HCT116 (cell line): ENCODE measurements at regions not wholly inside any gene's neighbourhood (a gene's known extent, or its start where the extent isn't known, plus 50 kb on each side); places are given as distances from the start of the nearest gene placed in this dataset.

Experiments used
- ATAC-seq: fragments of 200-7000 bp; cut with Tn5 transposase; 2 replicates; pipeline ENCODE4 v1.9.1; 2020; ENCODE audit warnings: mild to moderate bottlenecking, moderate library complexity
- BruUV-seq: library from RNA; stranded (reverse); fragments of 400-500 nt; replicated peaks from 2 replicates; lab custom pipeline; 2021; lab: Mats Ljungman, UMichigan
- CTCF ChIA-PET: fragments of 300-600 bp; sonication (Branson Sonifier 250); formaldehyde crosslinking; loops from one replicate; lab custom pipeline; 2021; ENCODE audit warnings: antibody characterized with exemption; lab: Charles Lee
- POLR2A ChIA-PET: fragments of 300-600, 350-600 bp; sonication (Branson Sonifier 250); formaldehyde crosslinking; loops from one replicate; lab custom pipeline; 2021; ENCODE audit warnings: antibody characterized with exemption; lab: Charles Lee
- RAD21 ChIA-PET, 2 experiments: fragments of 300-600 bp; sonication (Branson Sonifier 250); formaldehyde crosslinking; loops; one replicate each; lab custom pipeline; 2023; ENCODE audit warnings: low total read pairs in 2 of 2; ENCODE audit not compliant: uncharacterized antibody in 2 of 2, unreplicated experiment in 2 of 2, low non-redundant PET in 1 of 2; lab: Charles Lee
- DNase-seq: peaks from one replicate; pipeline ENCODE4 v3.0.0-alpha.2; 2010; ENCODE audit warnings: low read depth, low spot score
- H2AFZ ChIP-seq: fragments of 200-600 bp; shearing (Covaris generic), sonication (generic); 2 replicates; pipeline ENCODE4 v1.6.1; 2017; ENCODE audit warnings: low read depth, mixed run types, mixed read lengths, antibody characterized with exemption, low read length; ENCODE audit not compliant: poor library complexity, severe bottlenecking
- H3K27ac ChIP-seq: 2 replicates; pipeline ENCODE4 v1.5.1; 2012; ENCODE audit warnings: low read depth, low read length
- H3K27me3 ChIP-seq: fragments of 200-600 bp; sonication (generic); 2 replicates; pipeline ENCODE4 v1.6.1; 2016; ENCODE audit warnings: mixed run types, low read length, mixed read lengths; ENCODE audit not compliant: insufficient read depth
- H3K36me3 ChIP-seq, 2 experiments: fragments of 200-500 bp in 1 of 2; fragments of 200-600 bp in 1 of 2; sonication (Bioruptor generic) in 1 of 2; sonication (generic) in 1 of 2; 2 replicates each; pipeline versions ENCODE4 v1.5.1 to v1.6.1; 2014 to 2016; ENCODE audit warnings: low read length in 2 of 2, inconsistent platforms in 1 of 2, mixed read lengths in 1 of 2, mixed run types in 1 of 2; ENCODE audit not compliant: insufficient read depth in 2 of 2, control insufficient read depth in 1 of 2
- H3K4me1 ChIP-seq, 2 experiments: fragments of 200-600 bp in 1 of 2; sonication (generic) in 1 of 2; 2 replicates each; pipeline versions ENCODE4 v1.5.1 to v1.6.1; 2012 to 2017; ENCODE audit warnings: low read length in 2 of 2, inconsistent platforms in 1 of 2, mild to moderate bottlenecking in 1 of 2, mixed read lengths in 1 of 2, mixed run types in 1 of 2, moderate library complexity in 1 of 2; ENCODE audit not compliant: insufficient read depth in 2 of 2, control insufficient read depth in 1 of 2
- H3K4me2 ChIP-seq: fragments of 200-600 bp; sonication (generic); 2 replicates; pipeline ENCODE4 v1.6.1; 2017; ENCODE audit warnings: mixed run types, low read length, mixed read lengths
- H3K4me3 ChIP-seq, 2 experiments: fragments of 200-600 bp in 1 of 2; sonication (generic) in 1 of 2; replicated peaks in 1 of 2; 2 replicates each; pipeline ENCODE4 v1.5.1; 2011 to 2016; ENCODE audit warnings: low read length in 2 of 2, control low read depth in 1 of 2, low read depth in 1 of 2, mild to moderate bottlenecking in 1 of 2, mixed read lengths in 1 of 2, mixed run types in 1 of 2
- H3K79me2 ChIP-seq: fragments of 200-600 bp; sonication (generic); 2 replicates; pipeline ENCODE4 v1.6.1; 2017; ENCODE audit warnings: mild to moderate bottlenecking, mixed run types, low read length, moderate library complexity, mixed read lengths; ENCODE audit not compliant: insufficient read depth
- H3K9ac ChIP-seq: fragments of 200-600 bp; sonication (generic); 2 replicates; pipeline ENCODE4 v1.6.1; 2016; ENCODE audit warnings: low read length, mixed read lengths
- H3K9me2 ChIP-seq: fragments of 200-600 bp; sonication (generic), shearing (Covaris generic); 2 replicates; pipeline ENCODE4 v1.6.1; 2017; ENCODE audit warnings: mixed run types, mild to moderate bottlenecking, moderate library complexity; ENCODE audit not compliant: insufficient read depth
- H3K9me3 ChIP-seq, 2 experiments: fragments of 200-500 bp in 1 of 2; fragments of 200-600 bp in 1 of 2; sonication (Bioruptor generic) in 1 of 2; sonication (generic) in 1 of 2; 2 replicates each; pipeline ENCODE4 v1.6.1; 2014 to 2017; ENCODE audit warnings: low read length in 2 of 2, mixed read lengths in 2 of 2, inconsistent platforms in 1 of 2, low read depth in 1 of 2, mild to moderate bottlenecking in 1 of 2, mixed run types in 1 of 2, moderate library complexity in 1 of 2; ENCODE audit not compliant: control insufficient read depth in 1 of 2, insufficient read depth in 1 of 2
- H4K20me1 ChIP-seq: fragments of 200-600 bp; sonication (generic), shearing (Covaris generic); 2 replicates; pipeline ENCODE4 v1.6.1; 2017; ENCODE audit warnings: mixed run types, mild to moderate bottlenecking, moderate library complexity; ENCODE audit not compliant: insufficient read depth
- EGR1 ChIP-seq: IDR thresholded peaks from 2 replicates; pipeline ENCODE4 v1.6.1; 2012; ENCODE audit warnings: low read depth
- ELF1 ChIP-seq: IDR thresholded peaks from 2 replicates; pipeline ENCODE4 v1.6.1; 2012; ENCODE audit warnings: low read depth, borderline replicate concordance
- EZH2 ChIP-seq: fragments of 200-600 bp; sonication (generic); IDR thresholded peaks from 2 replicates; pipeline ENCODE4 v1.6.1; 2017; ENCODE audit warnings: antibody characterized with exemption, mixed run types
- FOSL1 ChIP-seq: IDR thresholded peaks from 2 replicates; pipeline ENCODE4 v1.6.1; 2012; ENCODE audit warnings: low read depth
- RAD21 ChIP-seq: IDR thresholded peaks from 2 replicates; pipeline ENCODE4 v1.6.1; 2012; ENCODE audit warnings: low read depth, mild to moderate bottlenecking
- ZNF274 ChIP-seq: fragments of 200-500 bp; sonication (Bioruptor generic); IDR thresholded peaks from 2 replicates; pipeline ENCODE4 v1.6.1; 2014; ENCODE audit warnings: mild to moderate bottlenecking, low read depth, low read length, inconsistent platforms
- intact Hi-C: fragments of 100-400 bp; cut with micrococcal nuclease; formaldehyde crosslinking; loops from 2 replicates; pipeline ENCODE4 v1.10.0; 2022
- TF ChIP-seq, protein P1 (sequence below): IDR thresholded peaks from 2 replicates; pipeline ENCODE4 v1.6.1; 2012
- TF ChIP-seq, protein P2 (sequence below), 3 experiments: fragments of 200-600 bp in 1 of 3; sonication (generic) in 1 of 3; IDR thresholded peaks in 2 of 3; conservative IDR thresholded peaks in 1 of 3; 2 replicates each; pipeline ENCODE4 v1.5.1; 2012 to 2017; ENCODE audit warnings: low read depth in 2 of 3, low read length in 2 of 3, antibody characterized with exemption in 1 of 3, borderline replicate concordance in 1 of 3, control low read depth in 1 of 3, mild to moderate bottlenecking in 1 of 3, mixed read lengths in 1 of 3, mixed run types in 1 of 3, moderate library complexity in 1 of 3; ENCODE audit not compliant: insufficient read depth in 1 of 3

DNA sequence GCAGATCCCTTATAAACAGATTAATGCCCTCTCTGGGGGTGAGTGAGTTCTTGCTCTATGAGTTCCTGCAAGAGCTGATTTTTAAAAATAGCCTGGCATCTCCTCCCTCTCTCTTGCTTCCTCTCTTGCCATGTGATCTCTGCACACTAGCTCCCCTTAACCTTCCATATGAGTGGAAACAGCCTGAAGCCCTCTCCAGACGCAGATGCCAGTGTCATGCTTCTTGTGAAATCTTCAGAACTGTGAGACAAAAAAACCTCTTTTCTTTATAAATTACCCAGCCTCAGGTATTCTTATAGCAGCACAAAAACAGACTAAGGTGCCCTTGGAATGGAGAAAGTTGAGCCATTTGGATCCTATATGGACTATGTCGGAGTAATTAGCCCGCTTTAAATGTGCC, 559.7 kb upstream of the CYLC2 start:
- H4K20me1 ChIP-seq = no peaks in the 10 kb centered on the region
- H3K27ac ChIP-seq = no peak overlapping the region
- no peak overlapping the region for H3K4me3 ChIP-seq
- DNase-seq (no peak), ATAC-seq (no peak)
- BruUV-seq = no TSS peak
- H3K4me1 ChIP-seq = no peaks in the 10 kb centered on the region
- RAD21 ChIA-PET = no interaction called here
- no peaks in the 10 kb centered on the region for H3K36me3 ChIP-seq
- H3K9ac ChIP-seq = no peak overlapping the region
- CTCF ChIA-PET = no interaction called here
- no peak overlapping the region for H2AFZ ChIP-seq
- H3K79me2 ChIP-seq = no peaks in the 10 kb centered on the region
- intact Hi-C loops = no loop called here
- TF ChIP-seq, protein P1, sequence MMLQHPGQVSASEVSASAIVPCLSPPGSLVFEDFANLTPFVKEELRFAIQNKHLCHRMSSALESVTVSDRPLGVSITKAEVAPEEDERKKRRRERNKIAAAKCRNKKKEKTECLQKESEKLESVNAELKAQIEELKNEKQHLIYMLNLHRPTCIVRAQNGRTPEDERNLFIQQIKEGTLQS = no peak
- TF ChIP-seq, protein P2, sequence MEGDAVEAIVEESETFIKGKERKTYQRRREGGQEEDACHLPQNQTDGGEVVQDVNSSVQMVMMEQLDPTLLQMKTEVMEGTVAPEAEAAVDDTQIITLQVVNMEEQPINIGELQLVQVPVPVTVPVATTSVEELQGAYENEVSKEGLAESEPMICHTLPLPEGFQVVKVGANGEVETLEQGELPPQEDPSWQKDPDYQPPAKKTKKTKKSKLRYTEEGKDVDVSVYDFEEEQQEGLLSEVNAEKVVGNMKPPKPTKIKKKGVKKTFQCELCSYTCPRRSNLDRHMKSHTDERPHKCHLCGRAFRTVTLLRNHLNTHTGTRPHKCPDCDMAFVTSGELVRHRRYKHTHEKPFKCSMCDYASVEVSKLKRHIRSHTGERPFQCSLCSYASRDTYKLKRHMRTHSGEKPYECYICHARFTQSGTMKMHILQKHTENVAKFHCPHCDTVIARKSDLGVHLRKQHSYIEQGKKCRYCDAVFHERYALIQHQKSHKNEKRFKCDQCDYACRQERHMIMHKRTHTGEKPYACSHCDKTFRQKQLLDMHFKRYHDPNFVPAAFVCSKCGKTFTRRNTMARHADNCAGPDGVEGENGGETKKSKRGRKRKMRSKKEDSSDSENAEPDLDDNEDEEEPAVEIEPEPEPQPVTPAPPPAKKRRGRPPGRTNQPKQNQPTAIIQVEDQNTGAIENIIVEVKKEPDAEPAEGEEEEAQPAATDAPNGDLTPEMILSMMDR (IDR thresholded peaks at IDR 0.05 in 2 of 3, conservative IDR thresholded peaks at IDR 0.05 in 1 of 3; ENCODE audit: borderline replicate concordance in 1 of 3, insufficient read depth in 1 of 3, low read depth in 2 of 3, low read length in 2 of 3) = no peak
- TF ChIP-seq ELF1 (no peak), ZNF274 (no peak), EGR1 (no peak), EZH2 (no peak), FOSL1 (no peak), RAD21 (no peak)
- TF ChIP-seq, all 23 proteins: peak for 0
- H3K9me3 ChIP-seq = peaks cover 8 to 19% of the 10 kb centered on the region in 2 experiments; a peak in 2 of 4 replicates
- H3K27me3 ChIP-seq = no peaks in the 10 kb centered on the region
- no peaks in the 10 kb centered on the region for H3K9me2 ChIP-seq
- H3K4me2 ChIP-seq = no peak overlapping the region
- POLR2A ChIA-PET = no interaction called here

DNA sequence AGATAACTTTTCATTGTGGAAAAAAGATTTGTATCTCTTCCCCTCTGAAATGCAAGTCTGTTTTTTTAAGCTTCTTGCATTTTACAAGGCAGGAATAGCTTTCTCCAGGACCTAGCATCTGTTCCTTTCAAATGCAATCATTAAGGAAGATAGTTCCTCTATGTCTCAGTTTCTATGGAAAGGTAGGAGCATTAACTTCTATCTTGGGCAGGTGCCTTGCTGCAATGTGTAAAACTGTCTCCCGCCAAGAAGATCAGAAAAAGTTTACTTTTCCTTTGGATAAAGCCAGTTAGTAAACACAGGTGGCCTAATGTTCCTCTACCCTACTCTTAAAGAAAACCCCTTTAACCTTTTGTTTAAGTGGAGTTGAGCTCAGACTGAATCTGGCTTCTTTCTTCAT, 560.6 kb upstream of the CYLC2 start:
- H3K4me2 ChIP-seq = no peak overlapping the region
- no peaks in the 10 kb centered on the region for H3K4me1 ChIP-seq
- H3K4me3 ChIP-seq = no peak overlapping the region
- H3K36me3 ChIP-seq = no peaks in the 10 kb centered on the region
- intact Hi-C loops = no loop called here
- H3K27ac ChIP-seq = no peak overlapping the region
- no peaks in the 10 kb centered on the region for H3K27me3 ChIP-seq
- H3K9me2 ChIP-seq = no peaks in the 10 kb centered on the region
- no peaks in the 10 kb centered on the region for H4K20me1 ChIP-seq
- H3K9ac ChIP-seq = no peak overlapping the region
- H2AFZ ChIP-seq = no peak overlapping the region
- ChIA-PET POLR2A (no interaction called here), RAD21 (no interaction called here), CTCF (no interaction called here)
- no TSS peak for BruUV-seq
- ATAC-seq (no peak), DNase-seq (no peak)
- TF ChIP-seq FOSL1 = no peak
- H3K9me3 ChIP-seq = peaks cover 8 to 14% of the 10 kb centered on the region in 2 experiments; a peak in 2 of 4 replicates
- H3K79me2 ChIP-seq = no peaks in the 10 kb centered on the region
